Cardiac septum (tissue), 1 donor: ENCODE measurements at regions not wholly inside any gene's neighbourhood (a gene's known extent, or its start where the extent isn't known, plus 50 kb on each side); places are given as distances from the start of the nearest gene placed in this dataset.
"Not testable (repeated sequence)": the region's sequence is repeated elsewhere in the genome, so short reads cannot be mapped to it uniquely, and the experiment has no call there.

Source experiments
- DNase-seq: peaks from one replicate; pipeline ENCODE4 v3.0.0-alpha.2; 2020; ENCODE audit warnings: low spot score
- intact Hi-C: fragments of 100-400 bp; cut with DNase I; formaldehyde crosslinking; loops from one replicate; pipeline ENCODE4 v1.14.0; 2022
- donor health status: DM: no; HTN: no; CAD: no.

GRCh38 chr1:82377201-82377884 lies 576.6 kb downstream of the ADGRL2 start:
- intact Hi-C loops = no loop called here
- no peak for DNase-seq

GRCh38 chr1:82373710-82374109 lies 573.0 kb downstream of the ADGRL2 start:
- no peak for DNase-seq
- intact Hi-C loops = no loop called here

- intact Hi-C loops = no loop called here
Observed at GRCh38 chr1:82371844-82372498, 571.2 kb downstream of the ADGRL2 start.

GRCh38 chr1:82367456-82367855 lies 566.7 kb downstream of the ADGRL2 start:
- DNase-seq = no peak
- intact Hi-C loops = no loop called here

More at GRCh38 chr1:82371844-82372498, 571.2 kb downstream of the ADGRL2 start:
- no peak for DNase-seq

- no peak for DNase-seq
Observed at GRCh38 chr1:82366689-82367088, 566.0 kb downstream of the ADGRL2 start.

GRCh38 chr1:82359541-82359940 lies 558.8 kb downstream of the ADGRL2 start:
- DNase-seq, intact Hi-C loops: not testable (repeated sequence)

More at GRCh38 chr1:82366689-82367088, 566.0 kb downstream of the ADGRL2 start:
- intact Hi-C loops = no loop called here

- intact Hi-C loops, DNase-seq: not testable (repeated sequence)
Observed at GRCh38 chr1:82358706-82359105, 558.0 kb downstream of the ADGRL2 start.

- intact Hi-C loops, DNase-seq: not testable (repeated sequence)
Observed at GRCh38 chr1:82354546-82354945, 553.8 kb downstream of the ADGRL2 start.

- intact Hi-C loops = no loop called here
- no peak for DNase-seq
Observed at GRCh38 chr1:82348487-82348886, 547.8 kb downstream of the ADGRL2 start.

- intact Hi-C loops = no loop called here
- DNase-seq = no peak
Observed at GRCh38 chr1:82346141-82346540, 545.4 kb downstream of the ADGRL2 start.

- intact Hi-C loops = no loop called here
- no peak for DNase-seq
Observed at GRCh38 chr1:82343381-82343780, 542.6 kb downstream of the ADGRL2 start.

- no peak for DNase-seq
- intact Hi-C loops = no loop called here
Observed at GRCh38 chr1:82337635-82338034, 536.9 kb downstream of the ADGRL2 start.

- DNase-seq = no peak
- intact Hi-C loops = no loop called here
Observed at GRCh38 chr1:82330330-82330729, 529.6 kb downstream of the ADGRL2 start.

- intact Hi-C loops = no loop called here
- no peak for DNase-seq
Observed at GRCh38 chr1:82329226-82329625, 528.5 kb downstream of the ADGRL2 start.

- DNase-seq = no peak
- intact Hi-C loops = no loop called here
Observed at GRCh38 chr1:82323144-82323841, 522.6 kb downstream of the ADGRL2 start.

- no peak for DNase-seq
- intact Hi-C loops = no loop called here
Observed at GRCh38 chr1:82321794-82322193, 521.1 kb downstream of the ADGRL2 start.

GRCh38 chr1:82319546-82319945 lies 518.8 kb downstream of the ADGRL2 start:
- intact Hi-C loops = no loop called here
- DNase-seq = no peak

- no peak for DNase-seq
- intact Hi-C loops = no loop called here
Observed at GRCh38 chr1:82318921-82319320, 518.2 kb downstream of the ADGRL2 start.

- DNase-seq = no peak
- intact Hi-C loops = no loop called here
Observed at GRCh38 chr1:82318265-82318664, 517.5 kb downstream of the ADGRL2 start.

GRCh38 chr1:82317671-82318070 lies 516.9 kb downstream of the ADGRL2 start:
- intact Hi-C loops = no loop called here
- DNase-seq = no peak

- intact Hi-C loops = no loop called here
- DNase-seq = no peak
Observed at GRCh38 chr1:82299656-82300055, 498.9 kb downstream of the ADGRL2 start.
